ENCODE measurements at regions not wholly inside any gene's neighbourhood (a gene's known extent, or its start where the extent isn't known, plus 50 kb on each side); places are given as distances from the start of the nearest gene placed in this dataset.

- DNase-seq (ENCODE audit: low spot score) = no peak
Observed at GRCh38 chr13:77423296-77423695, 96.4 kb upstream of the MYCBP2 start.

- no peak for DNase-seq (ENCODE audit: low spot score)
Observed at GRCh38 chr13:77422724-77423123, 95.8 kb upstream of the MYCBP2 start.

GRCh38 chr13:77417897-77418296 lies 91.0 kb upstream of the MYCBP2 start:
- no peak for DNase-seq (ENCODE audit: low spot score)

- no peak for DNase-seq (ENCODE audit: low spot score)
Observed at GRCh38 chr13:77416666-77417212, 89.8 kb upstream of the MYCBP2 start.

- DNase-seq (ENCODE audit: low spot score) = no peak
Observed at GRCh38 chr13:77415253-77416071, 88.6 kb upstream of the MYCBP2 start.

GRCh38 chr13:77412860-77413259 lies 86.0 kb upstream of the MYCBP2 start:
- no peak for DNase-seq (ENCODE audit: low spot score)

GRCh38 chr13:77412116-77412635 lies 85.3 kb upstream of the MYCBP2 start:
- no peak for DNase-seq (ENCODE audit: low spot score)

GRCh38 chr13:77409412-77409811 lies 82.5 kb upstream of the MYCBP2 start:
- no peak for DNase-seq (ENCODE audit: low spot score)

GRCh38 chr13:77406644-77407440 lies 79.9 kb upstream of the MYCBP2 start:
- no peak for DNase-seq (ENCODE audit: low spot score)

- DNase-seq (ENCODE audit: low spot score) = no peak
Observed at GRCh38 chr13:77398825-77399620, 72.1 kb upstream of the MYCBP2 start.

GRCh38 chr13:77397636-77398035 lies 70.7 kb upstream of the MYCBP2 start:
- DNase-seq (ENCODE audit: low spot score) = no peak

GRCh38 chr13:77391475-77391874 lies 64.6 kb upstream of the MYCBP2 start:
- no peak for DNase-seq (ENCODE audit: low spot score)

GRCh38 chr13:77390391-77390790 lies 63.5 kb upstream of the MYCBP2 start:
- DNase-seq (ENCODE audit: low spot score) = no peak

GRCh38 chr13:77389625-77390000 lies 62.7 kb upstream of the MYCBP2 start:
- no peak for DNase-seq (ENCODE audit: low spot score)

GRCh38 chr13:77388944-77389624 lies 62.2 kb upstream of the MYCBP2 start:
- DNase-seq (ENCODE audit: low spot score) = no peak

GRCh38 chr13:77387607-77388200 lies 60.8 kb upstream of the MYCBP2 start:
- no peak for DNase-seq (ENCODE audit: low spot score)

- peak; percentile 55 for DNase-seq (ENCODE audit: low spot score)
Observed at GRCh38 chr13:77386880-77387606, 60.1 kb upstream of the MYCBP2 start.

- DNase-seq (ENCODE audit: low spot score) = no peak
Observed at GRCh38 chr13:77386046-77386445, 59.2 kb upstream of the MYCBP2 start.

GRCh38 chr13:77384999-77385398 lies 58.1 kb upstream of the MYCBP2 start:
- no peak for DNase-seq (ENCODE audit: low spot score)

- no peak for DNase-seq (ENCODE audit: low spot score)
Observed at GRCh38 chr13:77383097-77383496, 56.2 kb upstream of the MYCBP2 start.

Data from pons (tissue), 1 donor.